OCI-LY3 (cell line): ENCODE measurements at regions not wholly inside any gene's neighbourhood (a gene's known extent, or its start where the extent isn't known, plus 50 kb on each side); places are given as distances from the start of the nearest gene placed in this dataset.

Source experiments
- EZH2phosphoT487 ChIP-seq: fragments of 200-600 bp; shearing (Covaris generic); IDR thresholded peaks from 2 replicates; pipeline ENCODE4 v1.6.1; 2018; ENCODE audit warnings: antibody characterized with exemption, mixed run types, low read depth
- TF ChIP-seq, protein P1 (sequence below): fragments of 200-600, 300-600 bp; sonication (generic); IDR thresholded peaks from 2 replicates; pipeline ENCODE4 v1.5.1; 2014; ENCODE audit warnings: antibody characterized with exemption, low read length, low read depth

DNA sequence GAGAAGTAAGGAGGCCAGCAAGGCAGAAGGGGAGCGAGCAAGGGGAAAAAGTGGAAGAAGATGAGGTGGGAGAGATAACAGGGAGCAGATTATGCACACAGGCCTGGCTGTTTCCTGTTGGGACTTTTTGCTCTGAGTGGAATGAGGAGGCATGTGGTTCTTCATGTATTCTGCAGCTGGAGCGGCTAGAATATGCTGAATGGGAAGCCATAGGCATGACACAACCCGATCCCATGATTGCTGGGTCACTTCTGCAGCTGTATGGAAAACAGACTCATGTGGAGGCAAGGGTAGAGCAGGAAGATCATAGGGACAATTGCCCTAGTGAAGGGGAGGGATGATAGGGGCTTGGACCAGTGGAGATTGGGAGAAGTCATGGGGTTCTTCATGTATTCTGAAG lies 206.0 kb upstream of the SUCLG2 start:
- TF ChIP-seq, protein P1, sequence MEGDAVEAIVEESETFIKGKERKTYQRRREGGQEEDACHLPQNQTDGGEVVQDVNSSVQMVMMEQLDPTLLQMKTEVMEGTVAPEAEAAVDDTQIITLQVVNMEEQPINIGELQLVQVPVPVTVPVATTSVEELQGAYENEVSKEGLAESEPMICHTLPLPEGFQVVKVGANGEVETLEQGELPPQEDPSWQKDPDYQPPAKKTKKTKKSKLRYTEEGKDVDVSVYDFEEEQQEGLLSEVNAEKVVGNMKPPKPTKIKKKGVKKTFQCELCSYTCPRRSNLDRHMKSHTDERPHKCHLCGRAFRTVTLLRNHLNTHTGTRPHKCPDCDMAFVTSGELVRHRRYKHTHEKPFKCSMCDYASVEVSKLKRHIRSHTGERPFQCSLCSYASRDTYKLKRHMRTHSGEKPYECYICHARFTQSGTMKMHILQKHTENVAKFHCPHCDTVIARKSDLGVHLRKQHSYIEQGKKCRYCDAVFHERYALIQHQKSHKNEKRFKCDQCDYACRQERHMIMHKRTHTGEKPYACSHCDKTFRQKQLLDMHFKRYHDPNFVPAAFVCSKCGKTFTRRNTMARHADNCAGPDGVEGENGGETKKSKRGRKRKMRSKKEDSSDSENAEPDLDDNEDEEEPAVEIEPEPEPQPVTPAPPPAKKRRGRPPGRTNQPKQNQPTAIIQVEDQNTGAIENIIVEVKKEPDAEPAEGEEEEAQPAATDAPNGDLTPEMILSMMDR, result no peak
- no peak for TF ChIP-seq EZH2phosphoT487
